HG03060 (cell line): ENCODE measurements at regions not wholly inside any gene's neighbourhood (a gene's known extent, or its start where the extent isn't known, plus 50 kb on each side); places are given as distances from the start of the nearest gene placed in this dataset.
A peak's percentile ranks its signal among the peaks of the same experiment; 100 is the strongest.

ENCODE experiments used
- ATAC-seq: cut with Tn5 transposase; IDR thresholded peaks from one replicate; pipeline ENCODE4 v1.9.1; 2021; ENCODE audit warnings: low read depth, moderate number of reproducible peaks; ENCODE audit not compliant: unreplicated experiment

- ATAC-seq = no peak
These were observed 1042.2 kb upstream of the CNTNAP5 start for GRCh38 chr2:122982936-122983335.

GRCh38 chr2:122988395-122989221, 1036.5 kb upstream of the CNTNAP5 start:
- no peak for ATAC-seq

GRCh38 chr2:122993592-122993991, 1031.5 kb upstream of the CNTNAP5 start:
- no peak for ATAC-seq

- ATAC-seq = no peak
These were observed 1025.8 kb upstream of the CNTNAP5 start for GRCh38 chr2:122999258-122999657.

GRCh38 chr2:122999821-123000220, 1025.3 kb upstream of the CNTNAP5 start:
- no peak for ATAC-seq

GRCh38 chr2:123002660-123003248, 1022.3 kb upstream of the CNTNAP5 start:
- ATAC-seq = no peak

- ATAC-seq = no peak
These were observed 1009.9 kb upstream of the CNTNAP5 start for GRCh38 chr2:123015186-123015585.

GRCh38 chr2:123035541-123035940, 989.5 kb upstream of the CNTNAP5 start:
- no peak for ATAC-seq

GRCh38 chr2:123036300-123036699, 988.8 kb upstream of the CNTNAP5 start:
- ATAC-seq = no peak

GRCh38 chr2:123040506-123040905, 984.6 kb upstream of the CNTNAP5 start:
- ATAC-seq = no peak

GRCh38 chr2:123043458-123043857, 981.6 kb upstream of the CNTNAP5 start:
- no peak for ATAC-seq

GRCh38 chr2:123045713-123046112, 979.4 kb upstream of the CNTNAP5 start:
- no peak for ATAC-seq

- ATAC-seq = no peak
These were observed 977.9 kb upstream of the CNTNAP5 start for GRCh38 chr2:123047186-123047585.

GRCh38 chr2:123051136-123051535, 974.0 kb upstream of the CNTNAP5 start:
- ATAC-seq = no peak

- no peak for ATAC-seq
These were observed 963.6 kb upstream of the CNTNAP5 start for GRCh38 chr2:123061534-123061933.

GRCh38 chr2:123073371-123073770, 951.7 kb upstream of the CNTNAP5 start:
- ATAC-seq = no peak

- no peak for ATAC-seq
These were observed 951.1 kb upstream of the CNTNAP5 start for GRCh38 chr2:123073956-123074355.

- no peak for ATAC-seq
These were observed 948.0 kb upstream of the CNTNAP5 start for GRCh38 chr2:123077101-123077500.

- peak; percentile 83 for ATAC-seq
These were observed 944.8 kb upstream of the CNTNAP5 start for GRCh38 chr2:123080331-123080730.

- no peak for ATAC-seq
These were observed 939.6 kb upstream of the CNTNAP5 start for GRCh38 chr2:123085484-123085883.

- ATAC-seq = no peak
These were observed 938.3 kb upstream of the CNTNAP5 start for GRCh38 chr2:123086613-123087385.
